ENCODE measurements at regions not wholly inside any gene's neighbourhood (a gene's known extent, or its start where the extent isn't known, plus 50 kb on each side); places are given as distances from the start of the nearest gene placed in this dataset.

DNA sequence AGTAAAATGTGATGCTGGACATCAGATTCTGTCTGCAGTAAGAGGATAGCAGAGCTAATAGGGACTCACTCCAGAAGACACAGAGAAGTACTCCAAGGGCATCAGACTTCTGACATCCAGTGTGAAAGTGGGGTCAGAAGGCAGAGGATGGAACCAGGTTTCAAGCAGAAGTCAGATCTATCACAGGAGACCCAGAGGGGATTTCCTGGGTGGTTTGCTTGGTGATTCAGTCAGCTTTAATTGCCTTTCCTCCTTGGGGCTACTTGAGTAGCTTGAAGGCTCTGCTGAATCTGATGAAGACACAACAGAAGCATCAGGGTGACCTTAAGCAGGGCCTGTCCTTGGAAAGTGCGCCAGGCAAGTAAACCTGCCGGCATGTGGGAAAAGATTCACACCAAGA is 300.6 kb downstream of the COG6 start:
- TF ChIP-seq EZH2 (IDR thresholded peaks at IDR 0.05) = no peak
- TF ChIP-seq, protein P1, sequence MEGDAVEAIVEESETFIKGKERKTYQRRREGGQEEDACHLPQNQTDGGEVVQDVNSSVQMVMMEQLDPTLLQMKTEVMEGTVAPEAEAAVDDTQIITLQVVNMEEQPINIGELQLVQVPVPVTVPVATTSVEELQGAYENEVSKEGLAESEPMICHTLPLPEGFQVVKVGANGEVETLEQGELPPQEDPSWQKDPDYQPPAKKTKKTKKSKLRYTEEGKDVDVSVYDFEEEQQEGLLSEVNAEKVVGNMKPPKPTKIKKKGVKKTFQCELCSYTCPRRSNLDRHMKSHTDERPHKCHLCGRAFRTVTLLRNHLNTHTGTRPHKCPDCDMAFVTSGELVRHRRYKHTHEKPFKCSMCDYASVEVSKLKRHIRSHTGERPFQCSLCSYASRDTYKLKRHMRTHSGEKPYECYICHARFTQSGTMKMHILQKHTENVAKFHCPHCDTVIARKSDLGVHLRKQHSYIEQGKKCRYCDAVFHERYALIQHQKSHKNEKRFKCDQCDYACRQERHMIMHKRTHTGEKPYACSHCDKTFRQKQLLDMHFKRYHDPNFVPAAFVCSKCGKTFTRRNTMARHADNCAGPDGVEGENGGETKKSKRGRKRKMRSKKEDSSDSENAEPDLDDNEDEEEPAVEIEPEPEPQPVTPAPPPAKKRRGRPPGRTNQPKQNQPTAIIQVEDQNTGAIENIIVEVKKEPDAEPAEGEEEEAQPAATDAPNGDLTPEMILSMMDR (IDR thresholded peaks at IDR 0.05) = no peak
